ENCODE measurements at regions not wholly inside any gene's neighbourhood (a gene's known extent, or its start where the extent isn't known, plus 50 kb on each side); places are given as distances from the start of the nearest gene placed in this dataset.

DNA sequence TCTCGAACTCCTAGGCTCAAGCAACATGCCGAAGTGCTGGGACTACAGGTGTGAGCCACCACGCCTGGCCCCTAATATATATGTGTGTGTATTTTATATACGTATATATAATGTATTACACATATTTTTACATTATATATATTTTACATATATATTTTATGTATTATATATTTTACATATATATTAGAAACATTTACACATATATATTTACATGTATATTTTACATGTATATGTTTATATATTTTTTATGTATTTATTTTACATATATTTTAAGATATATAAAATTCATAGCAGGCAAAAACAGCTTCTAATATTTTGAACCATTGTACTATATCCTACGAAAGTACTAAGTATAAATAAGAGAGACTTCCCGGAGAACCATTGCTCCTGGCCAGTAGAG is 455.1 kb downstream of the XYLT1 start:
- Histone ChIP-seq H3K4me2 (no peak overlapping the region), H3K27ac (no peak overlapping the region), H3K4me1 (no peaks in the 10 kb centered on the region), H3K9me3 (0 out of 3 replicates have a peak, but pooled peaks cover 4% of the 10 kb centered on the region), H3K4me3 (no peak overlapping the region)
- FAIRE-seq (no peak), DNase-seq (ENCODE audit: low read depth in 1 of 2, low spot score in 1 of 2) (no peak), ATAC-seq (no peak)
- TF ChIP-seq HMGXB4 (CRISPR knock-in tag; IDR thresholded peaks at IDR 0.05; ENCODE audit: borderline replicate concordance): no peak
- TF ChIP-seq, protein P1, sequence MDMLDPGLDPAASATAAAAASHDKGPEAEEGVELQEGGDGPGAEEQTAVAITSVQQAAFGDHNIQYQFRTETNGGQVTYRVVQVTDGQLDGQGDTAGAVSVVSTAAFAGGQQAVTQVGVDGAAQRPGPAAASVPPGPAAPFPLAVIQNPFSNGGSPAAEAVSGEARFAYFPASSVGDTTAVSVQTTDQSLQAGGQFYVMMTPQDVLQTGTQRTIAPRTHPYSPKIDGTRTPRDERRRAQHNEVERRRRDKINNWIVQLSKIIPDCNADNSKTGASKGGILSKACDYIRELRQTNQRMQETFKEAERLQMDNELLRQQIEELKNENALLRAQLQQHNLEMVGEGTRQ (IDR thresholded peaks at IDR 0.05): no peak
- no peak for TF ChIP-seq MAFK (IDR thresholded peaks at IDR 0.05; ENCODE audit: partially characterized antibody)
- no peak for TF ChIP-seq MAZ (IDR thresholded peaks at IDR 0.05; ENCODE audit: borderline replicate concordance, low read depth, low read length)
- WGBS (ENCODE audit: missing lambda C conversion rate): 42% methylated on average over 6 of the region's 6 CpGs
- ChIA-PET CTCF (no interaction called here), POLR2A (no interaction called here)

DNA sequence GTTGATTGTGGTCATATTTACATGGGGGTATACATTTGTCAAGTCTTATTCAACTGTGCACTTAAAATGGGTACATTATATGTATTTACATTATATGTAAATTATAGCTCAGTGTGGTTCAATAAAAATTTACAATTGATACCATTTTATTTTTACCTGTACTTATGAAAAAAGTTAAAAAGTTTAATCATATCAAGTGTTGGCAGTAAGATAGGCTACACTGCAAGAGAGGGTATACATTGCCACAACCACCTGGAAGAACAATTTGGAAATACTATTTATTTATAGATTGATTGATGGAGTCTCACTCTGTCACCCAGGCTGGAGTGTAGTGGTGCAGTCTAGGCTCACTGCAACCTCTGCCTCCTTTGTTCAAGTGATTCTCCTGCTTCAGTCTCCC is 453.3 kb downstream of the XYLT1 start:
- ATAC-seq (no peak), DNase-seq (ENCODE audit: low read depth in 1 of 2, low spot score in 1 of 2) (no peak), FAIRE-seq (no peak)
- Histone ChIP-seq H3K4me3 (no peak overlapping the region), H3K4me1 (no peaks in the 10 kb centered on the region), H3K9me3 (0 out of 3 replicates have a peak, but pooled peaks cover 4% of the 10 kb centered on the region), H3K27ac (no peak overlapping the region), H3K4me2 (no peak overlapping the region)
- ChIA-PET CTCF (no interaction called here), POLR2A (no interaction called here)
- no peak for TF ChIP-seq GATA3 (IDR thresholded peaks at IDR 0.05; ENCODE audit: borderline replicate concordance)
- no peak for TF ChIP-seq SREBF2 (IDR thresholded peaks at IDR 0.05)
- no peak for TF ChIP-seq HEYL (CRISPR knock-in tag; IDR thresholded peaks at IDR 0.05)
- no peak for TF ChIP-seq ZFP36 (IDR thresholded peaks at IDR 0.05; ENCODE audit: borderline replicate concordance, partially characterized antibody)
- TF ChIP-seq, protein P2, sequence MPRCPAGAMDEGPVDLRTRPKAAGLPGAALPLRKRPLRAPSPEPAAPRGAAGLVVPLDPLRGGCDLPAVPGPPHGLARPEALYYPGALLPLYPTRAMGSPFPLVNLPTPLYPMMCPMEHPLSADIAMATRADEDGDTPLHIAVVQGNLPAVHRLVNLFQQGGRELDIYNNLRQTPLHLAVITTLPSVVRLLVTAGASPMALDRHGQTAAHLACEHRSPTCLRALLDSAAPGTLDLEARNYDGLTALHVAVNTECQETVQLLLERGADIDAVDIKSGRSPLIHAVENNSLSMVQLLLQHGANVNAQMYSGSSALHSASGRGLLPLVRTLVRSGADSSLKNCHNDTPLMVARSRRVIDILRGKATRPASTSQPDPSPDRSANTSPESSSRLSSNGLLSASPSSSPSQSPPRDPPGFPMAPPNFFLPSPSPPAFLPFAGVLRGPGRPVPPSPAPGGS (IDR thresholded peaks at IDR 0.05): no peak
- no peak for TF ChIP-seq ZC3H11A (IDR thresholded peaks at IDR 0.05)
- TF ChIP-seq HOXB5 (CRISPR knock-in tag; IDR thresholded peaks at IDR 0.05): no peak
- no peak for TF ChIP-seq FOXS1 (CRISPR knock-in tag; IDR thresholded peaks at IDR 0.05)
- no peak for TF ChIP-seq NR3C1 (IDR thresholded peaks at IDR 0.05)
- TF ChIP-seq RFX5 (IDR thresholded peaks at IDR 0.05): no peak
- TF ChIP-seq EHMT2 (IDR thresholded peaks at IDR 0.05; ENCODE audit: low read depth): no peak
- TF ChIP-seq RNF2 (IDR thresholded peaks at IDR 0.05; ENCODE audit: borderline replicate concordance, low read depth): no peak

GRCh38 chr16:17018585-17018939 is 452.2 kb downstream of the XYLT1 start:
- TF ChIP-seq, protein P2 (IDR thresholded peaks at IDR 0.05): no peak
- TF ChIP-seq CHD4 (IDR thresholded peaks at IDR 0.05; ENCODE audit: borderline replicate concordance) (no peak), NFE2L2 (conservative IDR thresholded peaks at IDR 0.05; ENCODE audit: low read length) (no peak), EHMT2 (IDR thresholded peaks at IDR 0.05; ENCODE audit: low read depth) (no peak)
- Histone ChIP-seq H3K4me1 (no peaks in the 10 kb centered on the region), H3K27ac (no peak overlapping the region), H3K4me2 (no peak overlapping the region), H3K9me3 (0 out of 3 replicates have a peak, but pooled peaks cover 4% of the 10 kb centered on the region), H3K4me3 (no peak overlapping the region)
- no peak for ATAC-seq
- FAIRE-seq: no peak
- 25% methylated on average over 4 of the region's 4 CpGs for WGBS (ENCODE audit: missing lambda C conversion rate)
- DNase-seq (ENCODE audit: low read depth in 1 of 2, low spot score in 1 of 2): no peak
- ChIA-PET POLR2A (no interaction called here), CTCF (no interaction called here)
